HEK293 (cell line): ENCODE measurements at regions not wholly inside any gene's neighbourhood (a gene's known extent, or its start where the extent isn't known, plus 50 kb on each side); places are given as distances from the start of the nearest gene placed in this dataset.

Experiments
- MYNN ChIP-seq: fragments of 450-650 bp; formaldehyde crosslinking; IDR thresholded peaks from 2 replicates; pipeline ENCODE4 v1.5.1; 2016; ENCODE audit warnings: missing biosample characterization, missing genetic modification characterization, borderline replicate concordance
- ZBTB7A ChIP-seq: fragments of 450-650 bp; formaldehyde crosslinking; IDR thresholded peaks from 2 replicates; pipeline ENCODE4 v1.5.1; 2016; ENCODE audit warnings: low read depth, missing biosample characterization, missing genetic modification characterization
- ZNF114 ChIP-seq: fragments of 450-650 bp; formaldehyde crosslinking; IDR thresholded peaks from 2 replicates; pipeline ENCODE4 v1.5.0; 2017; ENCODE audit warnings: missing biosample characterization, missing genetic modification characterization
- ZNF121 ChIP-seq: fragments of 450-650 bp; formaldehyde crosslinking; IDR thresholded peaks from 2 replicates; pipeline ENCODE4 v1.5.1; 2016; ENCODE audit warnings: missing biosample characterization, missing genetic modification characterization
- ZNF132 ChIP-seq: fragments of 450-650 bp; formaldehyde crosslinking; IDR thresholded peaks from 2 replicates; pipeline ENCODE4 v1.5.1; 2017; ENCODE audit warnings: missing biosample characterization, missing genetic modification characterization, borderline replicate concordance
- TF ChIP-seq, protein P1 (sequence below): fragments of 450-650 bp; formaldehyde crosslinking; IDR thresholded peaks from 2 replicates; pipeline ENCODE4 v1.5.1; 2016; ENCODE audit warnings: missing biosample characterization, missing genetic modification characterization
- TF ChIP-seq, protein P2 (sequence below): fragments of 450-650 bp; formaldehyde crosslinking; IDR thresholded peaks from 2 replicates; pipeline ENCODE4 v1.5.1; 2016; ENCODE audit warnings: missing biosample characterization, missing genetic modification characterization

DNA sequence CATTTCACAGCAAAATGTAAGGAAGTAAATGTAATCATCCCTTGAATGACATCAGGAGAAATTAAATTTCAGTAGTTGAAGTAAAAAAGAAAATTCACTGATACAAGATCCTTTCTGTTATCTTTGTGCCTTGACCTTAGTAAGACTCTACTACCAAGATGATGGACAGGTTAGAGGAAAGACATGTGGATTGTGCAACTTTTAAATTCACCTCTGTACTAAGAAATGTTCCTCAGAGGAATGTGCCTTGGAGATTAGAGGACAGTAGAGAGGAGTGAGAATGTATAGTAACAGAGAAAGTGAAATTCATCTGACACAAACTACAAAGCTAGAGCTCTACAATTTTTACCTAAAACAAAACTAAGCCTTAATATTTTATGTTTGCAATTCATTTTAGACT is 375.3 kb downstream of the PLOD2 start:
- no peak for TF ChIP-seq ZNF121 (tag by site-specific recombination)
- TF ChIP-seq MYNN = no peak
- no peak for TF ChIP-seq ZNF132 (tag by site-specific recombination)
- TF ChIP-seq, protein P1, sequence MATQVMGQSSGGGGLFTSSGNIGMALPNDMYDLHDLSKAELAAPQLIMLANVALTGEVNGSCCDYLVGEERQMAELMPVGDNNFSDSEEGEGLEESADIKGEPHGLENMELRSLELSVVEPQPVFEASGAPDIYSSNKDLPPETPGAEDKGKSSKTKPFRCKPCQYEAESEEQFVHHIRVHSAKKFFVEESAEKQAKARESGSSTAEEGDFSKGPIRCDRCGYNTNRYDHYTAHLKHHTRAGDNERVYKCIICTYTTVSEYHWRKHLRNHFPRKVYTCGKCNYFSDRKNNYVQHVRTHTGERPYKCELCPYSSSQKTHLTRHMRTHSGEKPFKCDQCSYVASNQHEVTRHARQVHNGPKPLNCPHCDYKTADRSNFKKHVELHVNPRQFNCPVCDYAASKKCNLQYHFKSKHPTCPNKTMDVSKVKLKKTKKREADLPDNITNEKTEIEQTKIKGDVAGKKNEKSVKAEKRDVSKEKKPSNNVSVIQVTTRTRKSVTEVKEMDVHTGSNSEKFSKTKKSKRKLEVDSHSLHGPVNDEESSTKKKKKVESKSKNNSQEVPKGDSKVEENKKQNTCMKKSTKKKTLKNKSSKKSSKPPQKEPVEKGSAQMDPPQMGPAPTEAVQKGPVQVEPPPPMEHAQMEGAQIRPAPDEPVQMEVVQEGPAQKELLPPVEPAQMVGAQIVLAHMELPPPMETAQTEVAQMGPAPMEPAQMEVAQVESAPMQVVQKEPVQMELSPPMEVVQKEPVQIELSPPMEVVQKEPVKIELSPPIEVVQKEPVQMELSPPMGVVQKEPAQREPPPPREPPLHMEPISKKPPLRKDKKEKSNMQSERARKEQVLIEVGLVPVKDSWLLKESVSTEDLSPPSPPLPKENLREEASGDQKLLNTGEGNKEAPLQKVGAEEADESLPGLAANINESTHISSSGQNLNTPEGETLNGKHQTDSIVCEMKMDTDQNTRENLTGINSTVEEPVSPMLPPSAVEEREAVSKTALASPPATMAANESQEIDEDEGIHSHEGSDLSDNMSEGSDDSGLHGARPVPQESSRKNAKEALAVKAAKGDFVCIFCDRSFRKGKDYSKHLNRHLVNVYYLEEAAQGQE (tag by site-specific recombination) = no peak
- no peak for TF ChIP-seq ZBTB7A (tag by site-specific recombination)
- TF ChIP-seq, protein P2, sequence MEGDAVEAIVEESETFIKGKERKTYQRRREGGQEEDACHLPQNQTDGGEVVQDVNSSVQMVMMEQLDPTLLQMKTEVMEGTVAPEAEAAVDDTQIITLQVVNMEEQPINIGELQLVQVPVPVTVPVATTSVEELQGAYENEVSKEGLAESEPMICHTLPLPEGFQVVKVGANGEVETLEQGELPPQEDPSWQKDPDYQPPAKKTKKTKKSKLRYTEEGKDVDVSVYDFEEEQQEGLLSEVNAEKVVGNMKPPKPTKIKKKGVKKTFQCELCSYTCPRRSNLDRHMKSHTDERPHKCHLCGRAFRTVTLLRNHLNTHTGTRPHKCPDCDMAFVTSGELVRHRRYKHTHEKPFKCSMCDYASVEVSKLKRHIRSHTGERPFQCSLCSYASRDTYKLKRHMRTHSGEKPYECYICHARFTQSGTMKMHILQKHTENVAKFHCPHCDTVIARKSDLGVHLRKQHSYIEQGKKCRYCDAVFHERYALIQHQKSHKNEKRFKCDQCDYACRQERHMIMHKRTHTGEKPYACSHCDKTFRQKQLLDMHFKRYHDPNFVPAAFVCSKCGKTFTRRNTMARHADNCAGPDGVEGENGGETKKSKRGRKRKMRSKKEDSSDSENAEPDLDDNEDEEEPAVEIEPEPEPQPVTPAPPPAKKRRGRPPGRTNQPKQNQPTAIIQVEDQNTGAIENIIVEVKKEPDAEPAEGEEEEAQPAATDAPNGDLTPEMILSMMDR (tag by site-specific recombination) = no peak
- no peak for TF ChIP-seq ZNF114 (tag by site-specific recombination)
